ENCODE measurements at regions not wholly inside any gene's neighbourhood (a gene's known extent, or its start where the extent isn't known, plus 50 kb on each side); places are given as distances from the start of the nearest gene placed in this dataset.

DNA sequence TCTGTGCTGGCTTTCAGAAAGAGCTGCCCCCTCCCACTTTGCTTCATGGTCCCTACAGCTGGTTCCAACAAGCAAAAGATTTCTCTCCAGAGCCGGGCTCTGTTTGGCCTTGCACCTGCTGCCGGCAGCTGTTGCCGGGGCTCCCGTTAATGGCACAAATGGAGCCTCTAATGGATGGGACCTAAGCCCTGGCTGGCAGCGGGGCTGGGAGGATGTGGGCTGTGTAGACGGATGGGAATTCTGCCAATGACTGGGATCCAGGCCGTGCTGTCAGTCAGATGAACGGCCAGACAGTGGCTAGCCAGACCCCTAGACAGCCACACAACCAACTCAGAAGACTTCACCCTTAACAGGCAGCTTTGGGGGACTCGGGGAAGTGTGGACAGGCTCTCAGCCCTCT lies 88.0 kb downstream of the RPLP1 start:
- Histone ChIP-seq H3K27me3 (ENCODE audit: control insufficient read depth, insufficient read depth, low read length) (no peaks in the 10 kb centered on the region), H3K36me3 (ENCODE audit: control insufficient read depth, insufficient read depth, low read length) (no peaks in the 10 kb centered on the region), H3K4me3 (ENCODE audit: low read depth, low read length) (no peak overlapping the region), H3K9ac (no peak overlapping the region), H3K4me2 (ENCODE audit: low read length) (no peak overlapping the region), H2AFZ (no peak overlapping the region), H3K27ac (no peak overlapping the region), H3K4me1 (no peaks in the 10 kb centered on the region), H3K9me3 (ENCODE audit: control insufficient read depth, low read length) (no peaks in the 10 kb centered on the region), H3K79me2 (no peaks in the 10 kb centered on the region)
- TF ChIP-seq CTCF (IDR thresholded peaks at IDR 0.05), result no peak

GRCh38 chr15:69542028-69542427 lies 89.4 kb downstream of the RPLP1 start:
- H3K4me2 ChIP-seq (ENCODE audit: low read length), result no peak overlapping the region
- H3K36me3 ChIP-seq (ENCODE audit: control insufficient read depth, insufficient read depth, low read length), result no peaks in the 10 kb centered on the region
- no peak for TF ChIP-seq CTCF (IDR thresholded peaks at IDR 0.05)
- H3K4me3 ChIP-seq (ENCODE audit: low read depth, low read length), result no peak overlapping the region
- no peaks in the 10 kb centered on the region for H3K79me2 ChIP-seq
- no peak overlapping the region for H2AFZ ChIP-seq
- H3K27ac ChIP-seq, result no peak overlapping the region
- H3K27me3 ChIP-seq (ENCODE audit: control insufficient read depth, insufficient read depth, low read length), result no peaks in the 10 kb centered on the region
- no peaks in the 10 kb centered on the region for H3K4me1 ChIP-seq
- no peaks in the 10 kb centered on the region for H3K9me3 ChIP-seq (ENCODE audit: control insufficient read depth, low read length)
- H3K9ac ChIP-seq, result no peak overlapping the region

DNA sequence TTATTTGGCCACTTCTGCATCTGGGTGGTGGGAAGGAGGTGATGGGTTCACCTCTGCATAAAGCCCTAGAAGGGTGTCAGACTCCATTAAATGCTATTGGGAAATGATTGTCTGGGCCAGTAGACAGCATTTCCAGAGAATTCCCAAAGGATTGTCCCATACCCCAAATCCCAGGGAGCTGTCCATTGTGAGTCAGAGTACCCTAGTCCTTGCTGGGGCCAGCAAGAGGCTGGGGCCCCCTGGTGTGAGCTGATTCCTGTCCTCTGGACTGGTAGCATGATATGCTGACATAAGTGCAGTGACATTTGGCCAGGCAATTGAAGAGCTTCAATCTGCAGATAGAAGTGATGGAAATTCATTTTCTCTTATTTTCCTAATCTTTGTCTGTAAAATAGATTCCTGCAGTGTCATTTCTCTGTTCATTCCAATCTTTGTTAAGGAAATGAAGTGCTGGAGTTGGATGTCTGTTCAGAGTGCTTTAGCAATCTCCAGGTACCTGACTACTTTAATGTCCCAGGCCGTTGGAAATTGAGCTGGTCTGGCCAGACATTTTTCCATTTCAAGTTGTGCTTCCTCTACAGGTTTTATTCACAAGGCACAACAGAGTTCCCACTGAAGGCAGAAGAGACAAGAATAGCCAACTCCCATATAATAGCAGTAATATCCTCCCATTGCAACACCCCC lies 91.2 kb downstream of the RPLP1 start:
- H3K4me2 ChIP-seq (ENCODE audit: low read length), result no peak overlapping the region
- no peak overlapping the region for H2AFZ ChIP-seq
- H3K4me1 ChIP-seq, result no peaks in the 10 kb centered on the region
- TF ChIP-seq CTCF (IDR thresholded peaks at IDR 0.05), result no peak
- no peak overlapping the region for H3K9ac ChIP-seq
- no peaks in the 10 kb centered on the region for H3K36me3 ChIP-seq (ENCODE audit: control insufficient read depth, insufficient read depth, low read length)
- no peaks in the 10 kb centered on the region for H3K9me3 ChIP-seq (ENCODE audit: control insufficient read depth, low read length)
- H3K79me2 ChIP-seq, result no peaks in the 10 kb centered on the region
- H3K4me3 ChIP-seq (ENCODE audit: low read depth, low read length), result no peak overlapping the region
- no peak overlapping the region for H3K27ac ChIP-seq
- H3K27me3 ChIP-seq (ENCODE audit: control insufficient read depth, insufficient read depth, low read length), result no peaks in the 10 kb centered on the region

DNA sequence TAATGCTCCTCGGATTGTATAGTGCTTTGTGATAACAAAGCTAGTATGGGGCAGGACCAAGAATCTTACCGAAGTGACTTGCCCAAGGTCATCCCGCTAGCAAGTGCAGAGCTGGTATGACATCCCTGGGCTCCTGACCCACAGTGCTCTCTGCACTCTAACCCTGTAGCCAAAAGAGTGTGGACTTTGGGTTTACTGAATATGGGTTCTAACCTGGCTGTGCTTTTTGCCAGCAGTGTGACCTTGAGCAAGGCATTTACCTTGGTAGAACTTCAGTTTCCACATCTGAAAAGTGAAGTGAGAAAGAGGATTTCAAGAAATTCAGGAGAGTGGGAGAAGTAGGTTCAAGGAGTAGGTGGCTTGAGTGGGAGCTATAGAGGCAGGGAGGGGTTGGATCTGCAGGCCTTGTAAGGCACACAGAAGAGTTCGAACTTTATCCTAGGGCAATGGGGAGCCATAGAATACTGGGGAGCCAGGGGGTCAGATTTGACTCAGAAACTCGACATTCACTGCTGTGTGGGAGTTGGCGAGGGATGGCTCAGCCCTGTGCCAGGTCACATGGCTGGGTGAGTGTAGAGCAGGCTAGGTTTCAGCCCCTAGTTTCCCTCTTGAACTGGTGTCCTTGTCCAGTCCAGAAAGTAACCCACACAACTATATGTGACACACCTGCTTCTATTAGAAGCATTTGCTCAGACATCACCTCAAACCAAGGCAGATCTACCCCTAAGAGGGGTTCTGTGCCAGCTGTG lies 91.9 kb downstream of the RPLP1 start:
- TF ChIP-seq CTCF (IDR thresholded peaks at IDR 0.05), result no peak
- no peaks in the 10 kb centered on the region for H3K36me3 ChIP-seq (ENCODE audit: control insufficient read depth, insufficient read depth, low read length)
- H3K9me3 ChIP-seq (ENCODE audit: control insufficient read depth, low read length), result no peaks in the 10 kb centered on the region
- no peaks in the 10 kb centered on the region for H3K27me3 ChIP-seq (ENCODE audit: control insufficient read depth, insufficient read depth, low read length)
- H3K4me1 ChIP-seq, result no peaks in the 10 kb centered on the region
- H2AFZ ChIP-seq, result no peak overlapping the region
- no peak overlapping the region for H3K4me2 ChIP-seq (ENCODE audit: low read length)
- no peak overlapping the region for H3K4me3 ChIP-seq (ENCODE audit: low read depth, low read length)
- no peaks in the 10 kb centered on the region for H3K79me2 ChIP-seq
- no peak overlapping the region for H3K9ac ChIP-seq
- H3K27ac ChIP-seq, result no peak overlapping the region
